ENCODE measurements at regions not wholly inside any gene's neighbourhood (a gene's known extent, or its start where the extent isn't known, plus 50 kb on each side); places are given as distances from the start of the nearest gene placed in this dataset.

- Histone ChIP-seq H3K27ac (ENCODE audit: low read depth, low read length, poor library complexity, severe bottlenecking) (no peak overlapping the region), H3K4me1 (ENCODE audit: insufficient read depth, low read length, severe bottlenecking) (no peaks in the 10 kb centered on the region), H3F3A (ENCODE audit: insufficient read depth, low read length) (no peaks in the 10 kb centered on the region), H3K4me3 (ENCODE audit: low read depth, low read length, poor library complexity, severe bottlenecking) (no peak overlapping the region), H4K20me1 (ENCODE audit: insufficient read depth, low read length) (no peaks in the 10 kb centered on the region), H3K9me3 (ENCODE audit: low read length) (no peaks in the 10 kb centered on the region), H3K4me2 (ENCODE audit: low read length) (no peak overlapping the region), H3K27me3 (ENCODE audit: insufficient read depth, low read length) (no peaks in the 10 kb centered on the region), H3K79me2 (ENCODE audit: insufficient read depth, low read length) (no peaks in the 10 kb centered on the region), H2AFZ (ENCODE audit: low read length) (no peak overlapping the region), H3K36me3 (ENCODE audit: insufficient read depth, low read length) (no peaks in the 10 kb centered on the region), H3K9me2 (ENCODE audit: low read depth, low read length) (no peaks in the 10 kb centered on the region), H3K9ac (ENCODE audit: low read length) (no peak overlapping the region)
- TF ChIP-seq, protein P1, sequence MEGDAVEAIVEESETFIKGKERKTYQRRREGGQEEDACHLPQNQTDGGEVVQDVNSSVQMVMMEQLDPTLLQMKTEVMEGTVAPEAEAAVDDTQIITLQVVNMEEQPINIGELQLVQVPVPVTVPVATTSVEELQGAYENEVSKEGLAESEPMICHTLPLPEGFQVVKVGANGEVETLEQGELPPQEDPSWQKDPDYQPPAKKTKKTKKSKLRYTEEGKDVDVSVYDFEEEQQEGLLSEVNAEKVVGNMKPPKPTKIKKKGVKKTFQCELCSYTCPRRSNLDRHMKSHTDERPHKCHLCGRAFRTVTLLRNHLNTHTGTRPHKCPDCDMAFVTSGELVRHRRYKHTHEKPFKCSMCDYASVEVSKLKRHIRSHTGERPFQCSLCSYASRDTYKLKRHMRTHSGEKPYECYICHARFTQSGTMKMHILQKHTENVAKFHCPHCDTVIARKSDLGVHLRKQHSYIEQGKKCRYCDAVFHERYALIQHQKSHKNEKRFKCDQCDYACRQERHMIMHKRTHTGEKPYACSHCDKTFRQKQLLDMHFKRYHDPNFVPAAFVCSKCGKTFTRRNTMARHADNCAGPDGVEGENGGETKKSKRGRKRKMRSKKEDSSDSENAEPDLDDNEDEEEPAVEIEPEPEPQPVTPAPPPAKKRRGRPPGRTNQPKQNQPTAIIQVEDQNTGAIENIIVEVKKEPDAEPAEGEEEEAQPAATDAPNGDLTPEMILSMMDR (IDR thresholded peaks at IDR 0.05; ENCODE audit: low read length): no peak
- no peak for TF ChIP-seq EZH2 (IDR thresholded peaks at IDR 0.05; ENCODE audit: borderline replicate concordance, low read length)
Observed at GRCh38 chr1:88194542-88194941, 489.5 kb upstream of the PKN2 start.

DNA sequence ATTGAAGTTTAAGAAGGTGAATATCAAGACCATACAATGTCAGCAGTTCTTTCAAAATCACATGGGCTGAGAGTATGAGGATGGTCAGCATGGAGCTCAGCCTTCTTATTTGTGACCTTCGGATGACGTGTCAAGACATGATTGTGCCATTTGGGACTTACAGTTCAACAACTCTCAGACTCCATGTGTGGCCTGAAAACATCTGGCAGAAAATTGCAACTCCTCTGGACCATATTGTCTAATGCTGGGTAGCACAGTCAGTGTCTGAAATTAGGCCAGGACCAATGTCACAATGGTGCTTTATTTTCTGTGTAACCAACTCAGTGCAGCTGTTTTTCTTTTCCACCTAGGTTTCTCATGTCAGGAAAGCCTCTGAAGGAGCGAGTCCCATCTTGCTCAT, 483.5 kb upstream of the PKN2 start:
- no peaks in the 10 kb centered on the region for H3K9me3 ChIP-seq (ENCODE audit: low read length)
- no peaks in the 10 kb centered on the region for H3K4me1 ChIP-seq (ENCODE audit: insufficient read depth, low read length, severe bottlenecking)
- H3K27me3 ChIP-seq (ENCODE audit: insufficient read depth, low read length): no peaks in the 10 kb centered on the region
- H3K9me2 ChIP-seq (ENCODE audit: low read depth, low read length): no peaks in the 10 kb centered on the region
- H3K4me3 ChIP-seq (ENCODE audit: low read depth, low read length, poor library complexity, severe bottlenecking): no peak overlapping the region
- no peak overlapping the region for H3K4me2 ChIP-seq (ENCODE audit: low read length)
- no peak overlapping the region for H3K9ac ChIP-seq (ENCODE audit: low read length)
- no peaks in the 10 kb centered on the region for H4K20me1 ChIP-seq (ENCODE audit: insufficient read depth, low read length)
- no peaks in the 10 kb centered on the region for H3K36me3 ChIP-seq (ENCODE audit: insufficient read depth, low read length)
- H3K27ac ChIP-seq (ENCODE audit: low read depth, low read length, poor library complexity, severe bottlenecking): no peak overlapping the region
- no peaks in the 10 kb centered on the region for H3F3A ChIP-seq (ENCODE audit: insufficient read depth, low read length)
- TF ChIP-seq EZH2 (IDR thresholded peaks at IDR 0.05; ENCODE audit: borderline replicate concordance, low read length): no peak
- TF ChIP-seq, protein P1 (IDR thresholded peaks at IDR 0.05; ENCODE audit: low read length): no peak
- H2AFZ ChIP-seq (ENCODE audit: low read length): no peak overlapping the region
- H3K79me2 ChIP-seq (ENCODE audit: insufficient read depth, low read length): no peaks in the 10 kb centered on the region

DNA sequence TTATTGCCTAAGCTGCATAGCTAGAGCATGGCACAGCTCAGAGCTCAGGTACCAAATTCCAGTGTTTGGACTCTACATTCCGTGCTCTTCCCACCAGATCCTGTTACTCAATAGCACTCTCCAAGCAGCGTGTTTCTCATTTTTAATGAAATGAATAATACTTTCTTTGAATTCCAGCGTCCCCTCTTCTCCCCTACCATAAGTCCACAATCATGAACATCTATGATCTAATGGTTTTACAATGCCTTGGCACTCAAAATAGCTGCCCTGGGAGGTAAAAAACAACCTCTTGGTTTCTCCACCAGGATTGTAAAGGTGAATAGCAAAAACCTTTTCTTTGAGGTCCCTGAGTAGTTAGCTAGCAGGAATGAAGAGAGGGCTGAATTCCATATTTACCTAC, 480.0 kb upstream of the PKN2 start:
- no peaks in the 10 kb centered on the region for H4K20me1 ChIP-seq (ENCODE audit: insufficient read depth, low read length)
- H3K4me2 ChIP-seq (ENCODE audit: low read length): no peak overlapping the region
- TF ChIP-seq, protein P1 (IDR thresholded peaks at IDR 0.05; ENCODE audit: low read length): no peak
- no peak for TF ChIP-seq EZH2 (IDR thresholded peaks at IDR 0.05; ENCODE audit: borderline replicate concordance, low read length)
- H3K4me3 ChIP-seq (ENCODE audit: low read depth, low read length, poor library complexity, severe bottlenecking): no peak overlapping the region
- no peaks in the 10 kb centered on the region for H3F3A ChIP-seq (ENCODE audit: insufficient read depth, low read length)
- no peaks in the 10 kb centered on the region for H3K36me3 ChIP-seq (ENCODE audit: insufficient read depth, low read length)
- H3K9ac ChIP-seq (ENCODE audit: low read length): no peak overlapping the region
- H3K9me2 ChIP-seq (ENCODE audit: low read depth, low read length): no peaks in the 10 kb centered on the region
- no peaks in the 10 kb centered on the region for H3K79me2 ChIP-seq (ENCODE audit: insufficient read depth, low read length)
- no peaks in the 10 kb centered on the region for H3K27me3 ChIP-seq (ENCODE audit: insufficient read depth, low read length)
- H3K27ac ChIP-seq (ENCODE audit: low read depth, low read length, poor library complexity, severe bottlenecking): no peak overlapping the region
- no peak overlapping the region for H2AFZ ChIP-seq (ENCODE audit: low read length)
- no peaks in the 10 kb centered on the region for H3K4me1 ChIP-seq (ENCODE audit: insufficient read depth, low read length, severe bottlenecking)
- H3K9me3 ChIP-seq (ENCODE audit: low read length): no peaks in the 10 kb centered on the region

All from OCI-LY1 (cell line).